Upper lobe of left lung (tissue), 4 donors: ENCODE measurements at regions not wholly inside any gene's neighbourhood (a gene's known extent, or its start where the extent isn't known, plus 50 kb on each side); places are given as distances from the start of the nearest gene placed in this dataset.

Experiments
- POLR2A ChIP-seq, 4 donors: fragments of 450-650 bp; IDR thresholded peaks; one replicate each; pipeline ENCODE4 v1.5.1; 2016 to 2017; ENCODE audit warnings: antibody characterized with exemption in 4 of 4, mild to moderate bottlenecking in 2 of 4
- POLR2AphosphoS5 ChIP-seq, 2 donors: sonication (generic); formaldehyde crosslinking; IDR thresholded peaks; one replicate each; pipeline ENCODE4 v1.5.1; 2017; ENCODE audit warnings: antibody characterized with exemption in 2 of 2
- TF ChIP-seq, protein P1 (sequence below), 6 experiments: fragments of 450-650 bp in 4 of 6; fragments of 200-600 bp in 2 of 6; sonication (generic) in 2 of 6; IDR thresholded peaks; one replicate each; pipeline ENCODE4 v1.5.1; 2016 to 2019; ENCODE audit warnings: antibody characterized with exemption in 6 of 6

DNA sequence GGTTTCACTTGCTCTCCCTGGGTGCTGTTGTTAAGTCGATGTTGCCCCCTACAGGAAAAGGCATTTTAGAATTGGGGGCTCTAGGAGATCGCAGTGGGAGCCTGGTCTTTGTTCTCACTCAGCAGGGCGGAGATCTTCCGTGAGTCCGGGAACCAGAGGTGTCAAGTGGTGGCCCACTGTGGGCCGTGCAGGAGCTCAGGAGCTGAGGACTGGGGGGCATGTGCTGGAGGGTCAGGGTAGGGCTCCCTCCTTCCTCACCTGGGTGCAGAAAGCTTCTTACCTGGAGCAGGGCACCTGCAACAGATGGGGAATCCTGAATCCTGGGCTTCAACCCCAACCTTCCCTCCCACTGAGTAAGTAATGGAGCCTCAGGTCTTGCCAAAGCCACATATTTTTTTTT is 392.7 kb downstream of the NPHP4 start:
- TF ChIP-seq POLR2AphosphoS5 (IDR thresholded peaks at IDR 0.05) = no peak
- TF ChIP-seq, protein P1, sequence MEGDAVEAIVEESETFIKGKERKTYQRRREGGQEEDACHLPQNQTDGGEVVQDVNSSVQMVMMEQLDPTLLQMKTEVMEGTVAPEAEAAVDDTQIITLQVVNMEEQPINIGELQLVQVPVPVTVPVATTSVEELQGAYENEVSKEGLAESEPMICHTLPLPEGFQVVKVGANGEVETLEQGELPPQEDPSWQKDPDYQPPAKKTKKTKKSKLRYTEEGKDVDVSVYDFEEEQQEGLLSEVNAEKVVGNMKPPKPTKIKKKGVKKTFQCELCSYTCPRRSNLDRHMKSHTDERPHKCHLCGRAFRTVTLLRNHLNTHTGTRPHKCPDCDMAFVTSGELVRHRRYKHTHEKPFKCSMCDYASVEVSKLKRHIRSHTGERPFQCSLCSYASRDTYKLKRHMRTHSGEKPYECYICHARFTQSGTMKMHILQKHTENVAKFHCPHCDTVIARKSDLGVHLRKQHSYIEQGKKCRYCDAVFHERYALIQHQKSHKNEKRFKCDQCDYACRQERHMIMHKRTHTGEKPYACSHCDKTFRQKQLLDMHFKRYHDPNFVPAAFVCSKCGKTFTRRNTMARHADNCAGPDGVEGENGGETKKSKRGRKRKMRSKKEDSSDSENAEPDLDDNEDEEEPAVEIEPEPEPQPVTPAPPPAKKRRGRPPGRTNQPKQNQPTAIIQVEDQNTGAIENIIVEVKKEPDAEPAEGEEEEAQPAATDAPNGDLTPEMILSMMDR (IDR thresholded peaks at IDR 0.05) = no peak
- no peak for TF ChIP-seq POLR2A (IDR thresholded peaks at IDR 0.05)
